GM23248 (cell line): ENCODE measurements at regions not wholly inside any gene's neighbourhood (a gene's known extent, or its start where the extent isn't known, plus 50 kb on each side); places are given as distances from the start of the nearest gene placed in this dataset.

Source experiments
- EZH2 ChIP-seq: fragments of 200-600 bp; sonication (generic); IDR thresholded peaks from 2 replicates; pipeline ENCODE4 v1.6.1; 2018; ENCODE audit warnings: antibody characterized with exemption, mild to moderate bottlenecking; ENCODE audit not compliant: insufficient read depth, poor library complexity, severe bottlenecking
- EZH2phosphoT487 ChIP-seq: fragments of 200-600 bp; sonication (generic); IDR thresholded peaks from 2 replicates; pipeline ENCODE4 v1.6.1; 2018; ENCODE audit warnings: antibody characterized with exemption, moderate library complexity, mild to moderate bottlenecking, low read depth; ENCODE audit not compliant: insufficient read depth

GRCh38 chr4:75154994-75155393 is 222.1 kb downstream of the PARM1 start:
- TF ChIP-seq EZH2 (no peak), EZH2phosphoT487 (no peak)
